ENCODE measurements at regions not wholly inside any gene's neighbourhood (a gene's known extent, or its start where the extent isn't known, plus 50 kb on each side); places are given as distances from the start of the nearest gene placed in this dataset.

DNA sequence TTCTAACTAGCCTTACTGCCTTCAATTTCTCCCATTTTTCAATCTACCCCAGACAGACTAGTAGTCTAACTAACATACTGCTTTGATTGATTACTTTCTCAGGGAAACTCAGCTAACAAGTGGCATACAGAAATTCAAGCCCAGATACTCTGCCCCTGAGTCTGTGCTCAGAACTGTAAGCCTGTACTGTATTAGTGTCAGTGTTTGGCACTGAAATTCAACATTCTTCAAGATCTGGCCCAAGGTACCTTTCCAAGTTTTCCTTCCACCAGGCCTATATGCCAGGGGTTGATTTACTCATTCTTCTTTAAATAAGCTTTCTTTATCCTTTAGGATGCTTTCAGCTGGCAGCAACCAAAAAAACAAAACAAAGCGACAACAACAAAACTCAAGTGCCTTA is 433.2 kb upstream of the MARCKS start:
- Histone ChIP-seq H3K27ac (ENCODE audit: low read depth in 1 of 2, low read length in 2 of 2) (no peak overlapping the region), H3K36me3 (ENCODE audit: control insufficient read depth in 4 of 4, insufficient read depth in 3 of 4, low read depth in 1 of 4, low read length in 3 of 4) (no peaks in the 10 kb centered on the region), H3K9me3 (ENCODE audit: control insufficient read depth in 4 of 4, low read length in 3 of 4) (no peaks in the 10 kb centered on the region), H3K4me1 (ENCODE audit: control insufficient read depth in 4 of 4, insufficient read depth in 4 of 4, low read length in 3 of 4) (no peaks in the 10 kb centered on the region), H3K4me3 (ENCODE audit: low read depth in 1 of 3, low read length in 3 of 3) (no peak overlapping the region), H3K27me3 (ENCODE audit: control insufficient read depth in 4 of 4, insufficient read depth in 4 of 4, low read length in 3 of 4) (peaks cover 0 to 2% (median 0%) of the 10 kb centered on the region in 4 donors), H3K9ac (ENCODE audit: low read depth in 1 of 2, low read length in 2 of 2) (no peak overlapping the region)
- WGBS: 98% methylated on average over 1 of the region's 1 CpG
- TF ChIP-seq, protein P1, sequence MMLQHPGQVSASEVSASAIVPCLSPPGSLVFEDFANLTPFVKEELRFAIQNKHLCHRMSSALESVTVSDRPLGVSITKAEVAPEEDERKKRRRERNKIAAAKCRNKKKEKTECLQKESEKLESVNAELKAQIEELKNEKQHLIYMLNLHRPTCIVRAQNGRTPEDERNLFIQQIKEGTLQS (IDR thresholded peaks at IDR 0.05): no peak
- TF ChIP-seq, protein P2, sequence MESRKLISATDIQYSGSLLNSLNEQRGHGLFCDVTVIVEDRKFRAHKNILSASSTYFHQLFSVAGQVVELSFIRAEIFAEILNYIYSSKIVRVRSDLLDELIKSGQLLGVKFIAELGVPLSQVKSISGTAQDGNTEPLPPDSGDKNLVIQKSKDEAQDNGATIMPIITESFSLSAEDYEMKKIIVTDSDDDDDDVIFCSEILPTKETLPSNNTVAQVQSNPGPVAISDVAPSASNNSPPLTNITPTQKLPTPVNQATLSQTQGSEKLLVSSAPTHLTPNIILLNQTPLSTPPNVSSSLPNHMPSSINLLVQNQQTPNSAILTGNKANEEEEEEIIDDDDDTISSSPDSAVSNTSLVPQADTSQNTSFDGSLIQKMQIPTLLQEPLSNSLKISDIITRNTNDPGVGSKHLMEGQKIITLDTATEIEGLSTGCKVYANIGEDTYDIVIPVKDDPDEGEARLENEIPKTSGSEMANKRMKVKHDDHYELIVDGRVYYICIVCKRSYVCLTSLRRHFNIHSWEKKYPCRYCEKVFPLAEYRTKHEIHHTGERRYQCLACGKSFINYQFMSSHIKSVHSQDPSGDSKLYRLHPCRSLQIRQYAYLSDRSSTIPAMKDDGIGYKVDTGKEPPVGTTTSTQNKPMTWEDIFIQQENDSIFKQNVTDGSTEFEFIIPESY (IDR thresholded peaks at IDR 0.05): no peak
- TF ChIP-seq RAD21 (IDR thresholded peaks at IDR 0.05) (no peak), GABPA (IDR thresholded peaks at IDR 0.05 in 1 of 2, conservative IDR thresholded peaks at IDR 0.05 in 1 of 2) (no peak), TAF1 (conservative IDR thresholded peaks at IDR 0.05) (no peak), FOXA2 (IDR thresholded peaks at IDR 0.05) (no peak), JUND (IDR thresholded peaks at IDR 0.05) (no peak), RXRA (IDR thresholded peaks at IDR 0.05) (no peak), EGR1 (IDR thresholded peaks at IDR 0.05; ENCODE audit: low read depth in 2 of 2) (no peak), YY1 (IDR thresholded peaks at IDR 0.05) (no peak)
- no peak for DNase-seq (ENCODE audit: low spot score)

DNA sequence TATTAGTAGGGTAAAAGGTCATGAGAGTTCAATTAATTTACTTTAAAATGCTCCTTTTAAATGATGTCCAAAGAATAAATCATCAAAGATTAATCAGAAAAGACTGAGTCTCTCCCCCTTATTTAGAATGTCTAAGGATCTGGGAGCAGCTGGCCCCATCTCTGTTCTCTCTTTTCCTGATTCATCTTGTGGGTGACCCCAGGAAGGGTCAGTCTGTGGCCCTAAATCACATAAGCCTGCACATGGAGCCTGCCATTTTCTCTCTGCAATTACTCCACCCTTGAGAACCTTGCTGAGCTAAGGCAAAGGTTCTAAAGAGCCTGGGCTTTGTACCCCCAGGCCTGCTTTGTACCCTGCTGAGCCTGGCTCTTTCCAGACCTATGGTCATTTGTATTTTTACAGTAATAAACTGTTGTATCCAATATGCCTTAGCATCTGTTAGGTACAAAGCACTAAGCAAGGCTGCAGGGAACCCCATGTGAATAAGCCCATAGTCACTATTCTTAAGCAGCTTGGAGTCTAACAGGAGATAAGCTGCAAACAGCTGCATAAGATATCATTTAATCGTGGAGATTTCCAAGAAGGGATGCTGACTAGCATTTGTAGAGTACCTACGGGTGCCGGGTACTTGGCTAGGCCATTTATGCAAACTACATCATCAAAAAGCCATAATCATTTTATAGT is 431.0 kb upstream of the MARCKS start:
- H3K27ac ChIP-seq (ENCODE audit: low read depth in 1 of 2, low read length in 2 of 2): no peak overlapping the region
- no peak for DNase-seq (ENCODE audit: low spot score)
- WGBS: 88% methylated on average over 3 of the region's 3 CpGs
- TF ChIP-seq RXRA (IDR thresholded peaks at IDR 0.05) (no peak), HNF4A (conservative IDR thresholded peaks at IDR 0.05) (no peak), SP1 (IDR thresholded peaks at IDR 0.05) (no peak)
- TF ChIP-seq, protein P3, sequence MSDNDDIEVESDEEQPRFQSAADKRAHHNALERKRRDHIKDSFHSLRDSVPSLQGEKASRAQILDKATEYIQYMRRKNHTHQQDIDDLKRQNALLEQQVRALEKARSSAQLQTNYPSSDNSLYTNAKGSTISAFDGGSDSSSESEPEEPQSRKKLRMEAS (IDR thresholded peaks at IDR 0.05): no peak
- peaks cover 0 to 2% (median 0%) of the 10 kb centered on the region in 4 donors for H3K27me3 ChIP-seq (ENCODE audit: control insufficient read depth in 4 of 4, insufficient read depth in 4 of 4, low read length in 3 of 4)
- no peaks in the 10 kb centered on the region for H3K4me1 ChIP-seq (ENCODE audit: control insufficient read depth in 4 of 4, insufficient read depth in 4 of 4, low read length in 3 of 4)
- H3K4me3 ChIP-seq (ENCODE audit: low read depth in 1 of 3, low read length in 3 of 3): no peak overlapping the region
- no peaks in the 10 kb centered on the region for H3K9me3 ChIP-seq (ENCODE audit: control insufficient read depth in 4 of 4, low read length in 3 of 4)
- no peaks in the 10 kb centered on the region for H3K36me3 ChIP-seq (ENCODE audit: control insufficient read depth in 4 of 4, insufficient read depth in 3 of 4, low read depth in 1 of 4, low read length in 3 of 4)
- no peak overlapping the region for H3K9ac ChIP-seq (ENCODE audit: low read depth in 1 of 2, low read length in 2 of 2)

DNA sequence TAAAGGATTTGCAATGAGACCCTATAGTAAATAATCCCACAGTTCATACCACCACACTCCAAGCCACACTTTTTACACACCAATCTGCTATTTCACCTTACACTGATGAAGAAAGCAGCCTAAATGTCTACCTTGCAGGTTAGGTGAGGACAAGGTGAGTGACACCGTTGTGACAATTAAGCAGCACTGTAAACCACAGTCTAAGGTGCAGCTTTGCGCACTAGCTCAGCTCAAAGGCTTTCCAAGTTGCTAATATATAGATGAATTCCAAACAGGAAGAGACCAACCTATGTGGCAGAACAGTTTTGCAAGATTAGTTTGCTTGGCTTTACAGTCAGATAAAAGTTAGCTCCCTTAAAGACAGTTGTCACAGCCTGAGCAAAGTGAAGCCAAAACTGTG is 429.5 kb upstream of the MARCKS start:
- Histone ChIP-seq H3K36me3 (ENCODE audit: control insufficient read depth in 4 of 4, insufficient read depth in 3 of 4, low read depth in 1 of 4, low read length in 3 of 4) (no peaks in the 10 kb centered on the region), H3K9ac (ENCODE audit: low read depth in 1 of 2, low read length in 2 of 2) (no peak overlapping the region), H3K27me3 (ENCODE audit: control insufficient read depth in 4 of 4, insufficient read depth in 4 of 4, low read length in 3 of 4) (peaks cover 0 to 2% (median 0%) of the 10 kb centered on the region in 4 donors), H3K4me3 (ENCODE audit: low read depth in 1 of 3, low read length in 3 of 3) (no peak overlapping the region), H3K9me3 (ENCODE audit: control insufficient read depth in 4 of 4, low read length in 3 of 4) (no peaks in the 10 kb centered on the region), H3K27ac (ENCODE audit: low read depth in 1 of 2, low read length in 2 of 2) (no peak overlapping the region), H3K4me1 (ENCODE audit: control insufficient read depth in 4 of 4, insufficient read depth in 4 of 4, low read length in 3 of 4) (peaks cover 0 to 4% (median 3%) of the 10 kb centered on the region in 4 donors)
- WGBS: 59% methylated on average over 2 of the region's 2 CpGs
- no peak for DNase-seq (ENCODE audit: low spot score)
- TF ChIP-seq, protein P4, sequence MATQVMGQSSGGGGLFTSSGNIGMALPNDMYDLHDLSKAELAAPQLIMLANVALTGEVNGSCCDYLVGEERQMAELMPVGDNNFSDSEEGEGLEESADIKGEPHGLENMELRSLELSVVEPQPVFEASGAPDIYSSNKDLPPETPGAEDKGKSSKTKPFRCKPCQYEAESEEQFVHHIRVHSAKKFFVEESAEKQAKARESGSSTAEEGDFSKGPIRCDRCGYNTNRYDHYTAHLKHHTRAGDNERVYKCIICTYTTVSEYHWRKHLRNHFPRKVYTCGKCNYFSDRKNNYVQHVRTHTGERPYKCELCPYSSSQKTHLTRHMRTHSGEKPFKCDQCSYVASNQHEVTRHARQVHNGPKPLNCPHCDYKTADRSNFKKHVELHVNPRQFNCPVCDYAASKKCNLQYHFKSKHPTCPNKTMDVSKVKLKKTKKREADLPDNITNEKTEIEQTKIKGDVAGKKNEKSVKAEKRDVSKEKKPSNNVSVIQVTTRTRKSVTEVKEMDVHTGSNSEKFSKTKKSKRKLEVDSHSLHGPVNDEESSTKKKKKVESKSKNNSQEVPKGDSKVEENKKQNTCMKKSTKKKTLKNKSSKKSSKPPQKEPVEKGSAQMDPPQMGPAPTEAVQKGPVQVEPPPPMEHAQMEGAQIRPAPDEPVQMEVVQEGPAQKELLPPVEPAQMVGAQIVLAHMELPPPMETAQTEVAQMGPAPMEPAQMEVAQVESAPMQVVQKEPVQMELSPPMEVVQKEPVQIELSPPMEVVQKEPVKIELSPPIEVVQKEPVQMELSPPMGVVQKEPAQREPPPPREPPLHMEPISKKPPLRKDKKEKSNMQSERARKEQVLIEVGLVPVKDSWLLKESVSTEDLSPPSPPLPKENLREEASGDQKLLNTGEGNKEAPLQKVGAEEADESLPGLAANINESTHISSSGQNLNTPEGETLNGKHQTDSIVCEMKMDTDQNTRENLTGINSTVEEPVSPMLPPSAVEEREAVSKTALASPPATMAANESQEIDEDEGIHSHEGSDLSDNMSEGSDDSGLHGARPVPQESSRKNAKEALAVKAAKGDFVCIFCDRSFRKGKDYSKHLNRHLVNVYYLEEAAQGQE (IDR thresholded peaks at IDR 0.05): no peak
- TF ChIP-seq SP1 (IDR thresholded peaks at IDR 0.05) (no peak), JUND (IDR thresholded peaks at IDR 0.05) (no peak), HNF4G (IDR thresholded peaks at IDR 0.05) (no peak), RXRA (IDR thresholded peaks at IDR 0.05) (no peak), YY1 (IDR thresholded peaks at IDR 0.05) (no peak)
- TF ChIP-seq, protein P1 (IDR thresholded peaks at IDR 0.05): no peak
- TF ChIP-seq, protein P2 (IDR thresholded peaks at IDR 0.05): no peak
